ENCODE measurements at regions not wholly inside any gene's neighbourhood (a gene's known extent, or its start where the extent isn't known, plus 50 kb on each side); places are given as distances from the start of the nearest gene placed in this dataset.
"Not testable (repeated sequence)": the region's sequence is repeated elsewhere in the genome, so short reads cannot be mapped to it uniquely, and the experiment has no call there.

- H3K4me3 ChIP-seq (ENCODE audit: low read depth, low read length), result no peak overlapping the region
- TF ChIP-seq CTCF (IDR thresholded peaks at IDR 0.05; ENCODE audit: low read depth, low read length), result no peak
These were observed 640.3 kb downstream of the TRIML1 start for GRCh38 chr4:188779581-188779980.

- no peak overlapping the region for H3K4me3 ChIP-seq (ENCODE audit: low read depth, low read length)
- TF ChIP-seq CTCF (IDR thresholded peaks at IDR 0.05; ENCODE audit: low read depth, low read length), result no peak
These were observed 640.8 kb downstream of the TRIML1 start for GRCh38 chr4:188780028-188780427.

- no peak for TF ChIP-seq CTCF (IDR thresholded peaks at IDR 0.05; ENCODE audit: low read depth, low read length)
- H3K4me3 ChIP-seq (ENCODE audit: low read depth, low read length), result no peak overlapping the region
These were observed 641.4 kb downstream of the TRIML1 start for GRCh38 chr4:188780686-188781085.

- TF ChIP-seq CTCF (IDR thresholded peaks at IDR 0.05; ENCODE audit: low read depth, low read length), result peak; percentile 56
These were observed 642.4 kb downstream of the TRIML1 start for GRCh38 chr4:188781655-188782054.

GRCh38 chr4:188783175-188783574 is 643.9 kb downstream of the TRIML1 start:
- no peak for TF ChIP-seq CTCF (IDR thresholded peaks at IDR 0.05; ENCODE audit: low read depth, low read length)

More at GRCh38 chr4:188781655-188782054, 642.4 kb downstream of the TRIML1 start:
- H3K4me3 ChIP-seq (ENCODE audit: low read depth, low read length), result no peak overlapping the region

GRCh38 chr4:188783606-188784160 is 644.4 kb downstream of the TRIML1 start:
- TF ChIP-seq CTCF (IDR thresholded peaks at IDR 0.05; ENCODE audit: low read depth, low read length), result no peak
- no peak overlapping the region for H3K4me3 ChIP-seq (ENCODE audit: low read depth, low read length)

More at GRCh38 chr4:188783175-188783574, 643.9 kb downstream of the TRIML1 start:
- no peak overlapping the region for H3K4me3 ChIP-seq (ENCODE audit: low read depth, low read length)

GRCh38 chr4:188796600-188796999 is 657.4 kb downstream of the TRIML1 start:
- H3K4me3 ChIP-seq (ENCODE audit: low read depth, low read length), result not testable (repeated sequence)

- H3K4me3 ChIP-seq (ENCODE audit: low read depth, low read length), result not testable (repeated sequence)
These were observed 657.8 kb downstream of the TRIML1 start for GRCh38 chr4:188797011-188797410.

Measured in WI38 (cell line).